IMR-90 (cell line): ENCODE measurements at regions not wholly inside any gene's neighbourhood (a gene's known extent, or its start where the extent isn't known, plus 50 kb on each side); places are given as distances from the start of the nearest gene placed in this dataset.

Experiments
- ATAC-seq: fragments of 200-7000 bp; cut with Tn5 transposase; 2 replicates; pipeline ENCODE4 v1.9.1; 2020; ENCODE audit warnings: low read depth, mild to moderate bottlenecking, moderate library complexity
- BruUV-seq: library from RNA; stranded (reverse); fragments of 400-500 nt; replicated peaks from 2 replicates; lab custom pipeline; 2021; lab: Mats Ljungman, UMichigan
- CTCF ChIA-PET: fragments of 300-600 bp; formaldehyde crosslinking; extraction: SDS; loops from one replicate; lab custom pipeline; 2021; ENCODE audit warnings: antibody characterized with exemption; lab: Yijun Ruan, JAX
- POLR2A ChIA-PET: fragments of 300-600 bp; sonication (Branson Sonifier 250); formaldehyde crosslinking; loops from one replicate; lab custom pipeline; 2022; ENCODE audit warnings: antibody characterized with exemption; ENCODE audit not compliant: unreplicated experiment; lab: Charles Lee
- DNase-seq: peaks from one replicate; pipeline ENCODE4 v3.0.0; 2013
- H2AFZ ChIP-seq: replicated peaks from 2 replicates; pipeline ENCODE3; 2013; ENCODE audit warnings: low read length, mild to moderate bottlenecking; ENCODE audit not compliant: poor library complexity
- H2AK5ac ChIP-seq: 2 replicates; pipeline ENCODE4 v1.6.1; 2013; ENCODE audit warnings: low read depth, low read length, inconsistent platforms
- H2AK9ac ChIP-seq: replicated peaks from 2 replicates; pipeline ENCODE3; 2013; ENCODE audit warnings: mild to moderate bottlenecking, low read depth, low read length, moderate library complexity; ENCODE audit not compliant: poor library complexity
- H2BK120ac ChIP-seq: 2 replicates; pipeline ENCODE4 v1.6.1; 2013; ENCODE audit warnings: low read depth, low read length, inconsistent platforms
- H2BK15ac ChIP-seq: 3 replicates; pipeline ENCODE4 v1.6.1; 2013; ENCODE audit warnings: low read depth, low read length, inconsistent platforms
- H2BK20ac ChIP-seq: 2 replicates; pipeline ENCODE4 v1.6.1; 2013; ENCODE audit warnings: low read depth, mild to moderate bottlenecking, inconsistent platforms, low read length, moderate library complexity
- H2BK5ac ChIP-seq: 2 replicates; pipeline ENCODE4 v1.6.1; 2013; ENCODE audit warnings: mild to moderate bottlenecking, low read depth, low read length, inconsistent platforms; ENCODE audit not compliant: poor library complexity, severe bottlenecking
- H3K14ac ChIP-seq: replicated peaks from 2 replicates; pipeline ENCODE4 v1.6.1; 2013; ENCODE audit warnings: low read depth, low read length, inconsistent platforms
- H3K18ac ChIP-seq: 2 replicates; pipeline ENCODE4 v1.6.1; 2013; ENCODE audit warnings: low read depth, low read length, control low read depth
- H3K23ac ChIP-seq: 2 replicates; pipeline ENCODE4 v1.6.1; 2013; ENCODE audit warnings: low read depth, low read length, inconsistent platforms
- H3K27ac ChIP-seq: 2 replicates; pipeline ENCODE4 v1.5.1; 2013; ENCODE audit warnings: mild to moderate bottlenecking, control low read depth, low read length; ENCODE audit not compliant: insufficient read depth
- H3K27me3 ChIP-seq: 2 replicates; pipeline ENCODE4 v1.6.1; 2013; ENCODE audit warnings: low read length; ENCODE audit not compliant: control insufficient read depth, insufficient read depth
- H3K36me3 ChIP-seq: 2 replicates; pipeline ENCODE4 v1.6.1; 2013; ENCODE audit warnings: low read length, mixed read lengths; ENCODE audit not compliant: control insufficient read depth, insufficient read depth
- H3K4ac ChIP-seq: 2 replicates; pipeline ENCODE4 v1.6.1; 2013; ENCODE audit warnings: low read depth, low read length, inconsistent platforms
- H3K4me1 ChIP-seq: 2 replicates; pipeline ENCODE4 v1.6.1; 2013; ENCODE audit warnings: low read length, mixed read lengths; ENCODE audit not compliant: control insufficient read depth, insufficient read depth
- H3K4me2 ChIP-seq: 2 replicates; pipeline ENCODE4 v1.6.1; 2013; ENCODE audit warnings: low read depth, mild to moderate bottlenecking, control low read depth, low read length, moderate library complexity
- H3K4me3 ChIP-seq: 2 replicates; pipeline ENCODE4 v1.5.1; 2013; ENCODE audit warnings: low read depth, mild to moderate bottlenecking, control low read depth, low read length, moderate library complexity; ENCODE audit not compliant: insufficient read depth
- H3K56ac ChIP-seq: 2 replicates; pipeline ENCODE4 v1.6.1; 2013; ENCODE audit warnings: low read length, inconsistent platforms; ENCODE audit not compliant: insufficient read depth; ENCODE audit errors: extremely low read depth
- H3K79me1 ChIP-seq, 2 experiments: 2 replicates each; pipeline ENCODE4 v1.6.1; 2013; ENCODE audit warnings: low read length in 2 of 2, inconsistent platforms in 1 of 2, low read depth in 1 of 2
- H3K9ac ChIP-seq: 2 replicates; pipeline ENCODE4 v1.6.1; 2013; ENCODE audit warnings: low read depth, low read length, control low read depth
- H3K9me1 ChIP-seq: 2 replicates; pipeline ENCODE4 v1.6.1; 2013; ENCODE audit warnings: low read length, inconsistent platforms; ENCODE audit not compliant: insufficient read depth
- H3K9me3 ChIP-seq: 2 replicates; pipeline ENCODE4 v1.6.1; 2013; ENCODE audit warnings: low read length; ENCODE audit not compliant: control insufficient read depth, insufficient read depth
- H4K20me1 ChIP-seq: 2 replicates; pipeline ENCODE4 v1.6.1; 2013; ENCODE audit warnings: low read length, inconsistent platforms; ENCODE audit not compliant: insufficient read depth
- H4K5ac ChIP-seq: 2 replicates; pipeline ENCODE4 v1.6.1; 2013; ENCODE audit warnings: mild to moderate bottlenecking, low read depth, low read length, control low read depth
- H4K8ac ChIP-seq, 2 experiments: 2 replicates each; pipeline ENCODE4 v1.6.1; 2013; ENCODE audit warnings: low read depth in 2 of 2, low read length in 2 of 2, control low read depth in 1 of 2, inconsistent platforms in 1 of 2
- H4K91ac ChIP-seq: 2 replicates; pipeline ENCODE4 v1.6.1; 2013; ENCODE audit warnings: low read depth, low read length, inconsistent platforms; ENCODE audit not compliant: insufficient read depth
- CEBPB ChIP-seq: IDR thresholded peaks from 2 replicates; pipeline ENCODE4 v1.6.1; 2012; ENCODE audit warnings: low read depth, low read length, improper control_type of control experiment
- CHD1 ChIP-seq: IDR thresholded peaks from 2 replicates; pipeline ENCODE4 v1.6.1; 2012; ENCODE audit warnings: low read depth, low read length, improper control_type of control experiment
- CTCF ChIP-seq: conservative IDR thresholded peaks from 2 replicates; pipeline ENCODE4 v1.5.1; 2012; ENCODE audit warnings: mild to moderate bottlenecking, low read depth, low read length, improper control_type of control experiment
- ELK1 ChIP-seq: fragments of 150-350 bp; IDR thresholded peaks from 2 replicates; pipeline ENCODE4 v1.6.1; 2016; ENCODE audit warnings: low read depth, mild to moderate bottlenecking, low read length, moderate library complexity, borderline replicate concordance
- MAFK ChIP-seq: IDR thresholded peaks from 2 replicates; pipeline ENCODE4 v1.6.1; 2012; ENCODE audit warnings: low read depth, low read length, improper control_type of control experiment
- MAZ ChIP-seq: IDR thresholded peaks from 2 replicates; pipeline ENCODE4 v1.6.1; 2012; ENCODE audit warnings: low read depth, mild to moderate bottlenecking, low read length, improper control_type of control experiment, moderate library complexity, borderline replicate concordance
- NFE2L2 ChIP-seq: fragments of 150-350 bp; IDR thresholded peaks from 2 replicates; pipeline ENCODE4 v1.6.1; 2016; ENCODE audit warnings: low read depth, mild to moderate bottlenecking, low read length
- POLR2A ChIP-seq: IDR thresholded peaks from 2 replicates; pipeline ENCODE4 v1.6.1; 2012; ENCODE audit warnings: mild to moderate bottlenecking, low read depth, low read length
- RAD21 ChIP-seq: IDR thresholded peaks from 2 replicates; pipeline ENCODE4 v1.6.1; 2012; ENCODE audit warnings: low read length, improper control_type of control experiment
- RCOR1 ChIP-seq: IDR thresholded peaks from 2 replicates; pipeline ENCODE4 v1.6.1; 2012; ENCODE audit warnings: mild to moderate bottlenecking, low read length, improper control_type of control experiment; ENCODE audit not compliant: insufficient replicate concordance
- RFX5 ChIP-seq: IDR thresholded peaks from 2 replicates; pipeline ENCODE4 v1.8.0; 2012; ENCODE audit warnings: low read depth, mild to moderate bottlenecking, low read length, moderate library complexity
- SMC3 ChIP-seq: fragments of 150-350 bp; IDR thresholded peaks from 2 replicates; pipeline ENCODE4 v1.6.1; 2016; ENCODE audit warnings: low read depth, mild to moderate bottlenecking, antibody characterized with exemption, low read length, moderate library complexity
- USF2 ChIP-seq: fragments of 150-350 bp; IDR thresholded peaks from 2 replicates; pipeline ENCODE4 v1.6.1; 2017; ENCODE audit warnings: mild to moderate bottlenecking, antibody characterized with exemption, low read length, low read depth
- WGBS, 2 experiments: methylation state at CpG; one replicate each; pipeline versions ENCODE4 v1.1.5 to v1.1.7; 2013; ENCODE audit warnings: missing lambda C conversion rate in 2 of 2; ENCODE audit not compliant: insufficient read length in 1 of 2; ENCODE audit errors: extremely low coverage in 2 of 2; 5-methylcytosine and 5-hydroxymethylcytosine counted together
- dilution Hi-C: fragments of 300-500 bp; cut with HindIII; formaldehyde crosslinking; loops from one replicate; pipeline ENCODE4 v1.14.3; 2018; ENCODE audit warnings: low sequenced_read_pairs; ENCODE audit not compliant: unreplicated experiment
- in situ Hi-C: fragments of 300-500 bp; cut with MboI; formaldehyde crosslinking; loops from 3 replicates; pipeline ENCODE4 v1.14.3; 2019; ENCODE audit warnings: low sequenced_read_pairs, inconsistent platforms, mixed read lengths
- intact Hi-C: fragments of 100-400 bp; cut with micrococcal nuclease; formaldehyde crosslinking; loops from 2 replicates; pipeline ENCODE4 v1.10.0; 2022

- H3K9me1 ChIP-seq = no peaks in the 10 kb centered on the region
- H3K56ac ChIP-seq = no peak overlapping the region
- H3K27ac ChIP-seq = no peak overlapping the region
- H2AFZ ChIP-seq = no peak overlapping the region
- no peaks in the 10 kb centered on the region for H4K20me1 ChIP-seq
- no peak overlapping the region for H3K4me2 ChIP-seq
- H3K4ac ChIP-seq = no peak overlapping the region
- no peaks in the 10 kb centered on the region for H3K79me1 ChIP-seq
- H2AK5ac ChIP-seq = no peak overlapping the region
- ATAC-seq = no peak
- no peaks in the 10 kb centered on the region for H3K36me3 ChIP-seq
- no peaks in the 10 kb centered on the region for H3K4me1 ChIP-seq
- H3K4me3 ChIP-seq = no peak overlapping the region
- no CpG with 5 or more reads among the region's 4 CpGs for WGBS, 2 experiments
- POLR2A ChIA-PET = no interaction called here
- no peaks in the 10 kb centered on the region for H3K9me3 ChIP-seq
- DNase-seq = no peak
- H3K14ac ChIP-seq = no peak overlapping the region
- TF ChIP-seq CHD1 (no peak), MAZ (no peak), POLR2A (no peak), RAD21 (no peak), SMC3 (no peak), CEBPB (no peak), CTCF (no peak), USF2 (no peak), NFE2L2 (no peak), MAFK (no peak), ELK1 (no peak), RFX5 (no peak), RCOR1 (no peak)
- H2BK120ac ChIP-seq = no peak overlapping the region
- no peak overlapping the region for H3K9ac ChIP-seq
- in situ Hi-C loops (no loop called here), dilution Hi-C loops (no loop called here), intact Hi-C loops (no loop called here)
- no TSS peak for BruUV-seq
- H2BK15ac ChIP-seq = no peak overlapping the region
- H3K18ac ChIP-seq = no peak overlapping the region
- H4K5ac ChIP-seq = no peak overlapping the region
- H2AK9ac ChIP-seq = no peak overlapping the region
- no peak overlapping the region for H2BK20ac ChIP-seq
- peaks cover 2% of the 10 kb centered on the region; the same call in 1 of the 2 replicates for H3K27me3 ChIP-seq
- H2BK5ac ChIP-seq = no peak overlapping the region
- CTCF ChIA-PET = no interaction called here
- H4K8ac ChIP-seq = no peak overlapping the region
- H4K91ac ChIP-seq = no peak overlapping the region
- H3K23ac ChIP-seq = no peak overlapping the region
These were observed 72.8 kb upstream of the FAN1 start for GRCh38 chr15:30830961-30831360.
